HG03378 (cell line): ENCODE measurements at regions not wholly inside any gene's neighbourhood (a gene's known extent, or its start where the extent isn't known, plus 50 kb on each side); places are given as distances from the start of the nearest gene placed in this dataset.
"Not testable (repeated sequence)": the region's sequence is repeated elsewhere in the genome, so short reads cannot be mapped to it uniquely, and the experiment has no call there.

Source experiments
- ATAC-seq: cut with Tn5 transposase; IDR thresholded peaks from one replicate; pipeline ENCODE4 v1.9.1; 2021; ENCODE audit warnings: mild to moderate bottlenecking, moderate library complexity; ENCODE audit not compliant: unreplicated experiment

GRCh38 chr9:41075671-41076070, 52.8 kb downstream of the FOXD4L6 start:
- ATAC-seq: not testable (repeated sequence)

- ATAC-seq: not testable (repeated sequence)
Measured at GRCh38 chr9:41074356-41074942, 54.0 kb downstream of the FOXD4L6 start.

GRCh38 chr9:41073471-41074243, 54.8 kb downstream of the FOXD4L6 start:
- ATAC-seq: not testable (repeated sequence)

- peak; percentile 81 for ATAC-seq
Measured at GRCh38 chr9:41064125-41064795, 64.2 kb downstream of the FOXD4L6 start.

- not testable (repeated sequence) for ATAC-seq
Measured at GRCh38 chr9:41063243-41063642, 65.2 kb downstream of the FOXD4L6 start.

GRCh38 chr9:41059603-41060002, 68.9 kb downstream of the FOXD4L6 start:
- not testable (repeated sequence) for ATAC-seq

GRCh38 chr9:41053666-41054363, 74.7 kb downstream of the FOXD4L6 start:
- peak; percentile 85 for ATAC-seq

GRCh38 chr9:41048672-41049071, 79.8 kb downstream of the FOXD4L6 start:
- not testable (repeated sequence) for ATAC-seq

GRCh38 chr9:41047792-41048191, 80.7 kb downstream of the FOXD4L6 start:
- ATAC-seq: not testable (repeated sequence)

GRCh38 chr9:41044930-41045329, 83.6 kb downstream of the FOXD4L6 start:
- not testable (repeated sequence) for ATAC-seq

GRCh38 chr9:41043433-41043832, 85.0 kb downstream of the FOXD4L6 start:
- not testable (repeated sequence) for ATAC-seq

- ATAC-seq: not testable (repeated sequence)
Measured at GRCh38 chr9:41042111-41042510, 86.4 kb downstream of the FOXD4L6 start.

- not testable (repeated sequence) for ATAC-seq
Measured at GRCh38 chr9:41040705-41041342, 87.7 kb downstream of the FOXD4L6 start.

- not testable (repeated sequence) for ATAC-seq
Measured at GRCh38 chr9:41035276-41035675, 93.2 kb downstream of the FOXD4L6 start.

GRCh38 chr9:41034699-41035197, 93.7 kb downstream of the FOXD4L6 start:
- ATAC-seq: not testable (repeated sequence)

- not testable (repeated sequence) for ATAC-seq
Measured at GRCh38 chr9:41033877-41034276, 94.6 kb downstream of the FOXD4L6 start.

GRCh38 chr9:41033360-41033759, 95.1 kb downstream of the FOXD4L6 start:
- not testable (repeated sequence) for ATAC-seq

GRCh38 chr9:41026912-41027676, 101.4 kb downstream of the FOXD4L6 start:
- not testable (repeated sequence) for ATAC-seq

GRCh38 chr9:41022365-41022764, 106.1 kb downstream of the FOXD4L6 start:
- ATAC-seq: not testable (repeated sequence)
